Gastroesophageal sphincter (tissue), 4 donors: ENCODE measurements at regions not wholly inside any gene's neighbourhood (a gene's known extent, or its start where the extent isn't known, plus 50 kb on each side); places are given as distances from the start of the nearest gene placed in this dataset.

Experiments
- ATAC-seq: fragments of 150-250 bp; one replicate; pipeline ENCODE4 v1.9.1; 2016; ENCODE audit warnings: mild to moderate bottlenecking, moderate library complexity
- H3K27ac ChIP-seq, 4 donors: fragments of 200-600 bp; sonication (generic) in 3 of 4; 1 replicate in 3 of 4; 2 replicates in 1 of 4; pipeline ENCODE4 v1.5.1; 2016 to 2019
- H3K27me3 ChIP-seq: fragments of 200-600 bp; sonication (generic); one replicate; pipeline ENCODE4 v1.5.1; 2019
- H3K36me3 ChIP-seq, 2 donors: fragments of 200-600 bp; sonication (generic); one replicate each; pipeline ENCODE4 v1.5.1; 2019; ENCODE audit warnings: control low read depth in 1 of 2
- H3K4me1 ChIP-seq, 3 donors: fragments of 200-600 bp; sonication (generic); 1 replicate in 2 of 3; 2 replicates in 1 of 3; pipeline ENCODE4 v1.5.1; 2016 to 2019; ENCODE audit warnings: control low read depth in 2 of 3
- H3K4me3 ChIP-seq, 2 donors: fragments of 200-600 bp; sonication (generic); one replicate each; pipeline ENCODE4 v1.5.1; 2019; ENCODE audit warnings: mild to moderate bottlenecking in 1 of 2, moderate library complexity in 1 of 2
- H3K9me3 ChIP-seq, 3 donors: fragments of 200-600 bp; sonication (generic); one replicate each; pipeline ENCODE4 v1.5.1; 2017 to 2019; ENCODE audit warnings: control low read depth in 2 of 3
- EP300 ChIP-seq: sonication (generic); formaldehyde crosslinking; IDR thresholded peaks from one replicate; pipeline ENCODE4 v1.6.1; 2017; ENCODE audit warnings: antibody characterized with exemption, mild to moderate bottlenecking
- POLR2A ChIP-seq, 2 donors: fragments of 450-650 bp; IDR thresholded peaks; one replicate each; pipeline ENCODE4 v1.6.1; 2017; ENCODE audit warnings: antibody characterized with exemption in 2 of 2, mild to moderate bottlenecking in 2 of 2, moderate library complexity in 1 of 2
- POLR2AphosphoS5 ChIP-seq: sonication (generic); formaldehyde crosslinking; IDR thresholded peaks from one replicate; pipeline ENCODE4 v1.6.1; 2017; ENCODE audit warnings: antibody characterized with exemption
- WGBS, 2 donors: methylation state at CpG; one replicate each; pipeline ENCODE4 v1.1.5; 2018; ENCODE audit warnings: low coverage in 1 of 2; 5-methylcytosine and 5-hydroxymethylcytosine counted together
- TF ChIP-seq, protein P1 (sequence below), 4 experiments: fragments of 200-600 bp in 2 of 4; fragments of 450-650 bp in 2 of 4; sonication (generic) in 1 of 4; IDR thresholded peaks; one replicate each; pipeline ENCODE4 v1.5.1; 2017 to 2019; ENCODE audit warnings: antibody characterized with exemption in 4 of 4, mild to moderate bottlenecking in 2 of 4, moderate library complexity in 2 of 4

DNA sequence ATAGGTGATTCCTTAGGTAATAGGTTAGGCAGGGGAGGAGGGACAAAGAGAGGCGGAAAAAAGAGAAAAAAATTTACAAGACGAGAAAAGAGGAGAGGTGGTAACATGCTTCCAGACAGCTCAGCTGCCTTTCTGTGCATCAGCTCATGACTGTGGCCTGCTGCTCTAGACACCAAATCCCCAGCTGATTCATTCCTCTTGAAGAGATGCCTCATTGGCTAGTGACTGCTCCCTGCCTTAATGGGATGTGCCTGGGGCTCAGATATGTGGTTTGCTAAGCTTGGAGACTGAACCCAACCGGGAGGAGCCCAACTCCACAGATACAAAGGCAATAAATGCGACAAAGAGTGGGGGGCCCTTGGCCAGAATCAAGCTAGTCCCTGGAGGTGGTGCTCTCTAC is 105.9 kb upstream of the FAM20A start:
- ATAC-seq, result no peak
- no peak overlapping the region for H3K4me3 ChIP-seq
- 69 to 80% methylated on average over 1 to 4 of the region's 4 CpGs for WGBS, 2 donors

DNA sequence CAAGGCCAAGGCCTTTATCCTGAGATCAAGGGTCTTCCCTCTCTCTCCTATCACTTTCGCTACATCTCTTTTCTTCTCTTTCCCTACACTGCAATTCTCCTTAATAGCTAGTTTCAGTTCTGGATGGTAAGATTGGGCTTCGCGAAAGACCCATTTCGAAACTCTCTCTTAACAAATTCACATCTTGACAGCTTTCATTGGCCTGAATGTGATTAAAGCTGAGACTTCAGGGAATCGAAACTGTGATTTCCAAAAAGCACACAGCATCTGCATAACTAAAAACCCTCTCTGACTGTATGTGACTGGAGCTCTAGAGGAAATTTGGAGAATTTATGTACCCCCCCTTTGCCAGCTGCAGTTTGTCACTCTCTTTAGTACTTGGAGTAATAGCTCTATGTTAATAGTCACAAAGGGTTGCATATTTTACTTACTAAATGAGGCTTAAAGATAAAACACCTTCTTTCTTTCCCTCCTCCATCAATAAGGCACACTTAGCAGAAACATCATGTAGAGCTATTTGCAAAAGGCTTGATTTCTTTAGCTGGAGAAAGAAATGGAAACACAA is 105.3 kb upstream of the FAM20A start:
- peak overlapping the region in 1 of 4 donors; percentile 4 for H3K27ac ChIP-seq
- 75 to 84% methylated on average over 5 of the region's 5 CpGs for WGBS, 2 donors
- ATAC-seq, result no peak

More for the DNA sequence above, 105.9 kb upstream of the FAM20A start:
- TF ChIP-seq POLR2A (IDR thresholded peaks at IDR 0.05), result no peak
- TF ChIP-seq EP300, result no peak
- TF ChIP-seq, protein P1, sequence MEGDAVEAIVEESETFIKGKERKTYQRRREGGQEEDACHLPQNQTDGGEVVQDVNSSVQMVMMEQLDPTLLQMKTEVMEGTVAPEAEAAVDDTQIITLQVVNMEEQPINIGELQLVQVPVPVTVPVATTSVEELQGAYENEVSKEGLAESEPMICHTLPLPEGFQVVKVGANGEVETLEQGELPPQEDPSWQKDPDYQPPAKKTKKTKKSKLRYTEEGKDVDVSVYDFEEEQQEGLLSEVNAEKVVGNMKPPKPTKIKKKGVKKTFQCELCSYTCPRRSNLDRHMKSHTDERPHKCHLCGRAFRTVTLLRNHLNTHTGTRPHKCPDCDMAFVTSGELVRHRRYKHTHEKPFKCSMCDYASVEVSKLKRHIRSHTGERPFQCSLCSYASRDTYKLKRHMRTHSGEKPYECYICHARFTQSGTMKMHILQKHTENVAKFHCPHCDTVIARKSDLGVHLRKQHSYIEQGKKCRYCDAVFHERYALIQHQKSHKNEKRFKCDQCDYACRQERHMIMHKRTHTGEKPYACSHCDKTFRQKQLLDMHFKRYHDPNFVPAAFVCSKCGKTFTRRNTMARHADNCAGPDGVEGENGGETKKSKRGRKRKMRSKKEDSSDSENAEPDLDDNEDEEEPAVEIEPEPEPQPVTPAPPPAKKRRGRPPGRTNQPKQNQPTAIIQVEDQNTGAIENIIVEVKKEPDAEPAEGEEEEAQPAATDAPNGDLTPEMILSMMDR (IDR thresholded peaks at IDR 0.05), result no peak
- TF ChIP-seq POLR2AphosphoS5, result no peak
- Histone ChIP-seq H3K9me3 (no peaks in the 10 kb centered on the region), H3K27me3 (peaks cover 5% of the 10 kb centered on the region), H3K36me3 (no peaks in the 10 kb centered on the region), H3K27ac (peak overlapping the region in 1 of 4 donors; percentile 4), H3K4me1 (no peaks in the 10 kb centered on the region)

DNA sequence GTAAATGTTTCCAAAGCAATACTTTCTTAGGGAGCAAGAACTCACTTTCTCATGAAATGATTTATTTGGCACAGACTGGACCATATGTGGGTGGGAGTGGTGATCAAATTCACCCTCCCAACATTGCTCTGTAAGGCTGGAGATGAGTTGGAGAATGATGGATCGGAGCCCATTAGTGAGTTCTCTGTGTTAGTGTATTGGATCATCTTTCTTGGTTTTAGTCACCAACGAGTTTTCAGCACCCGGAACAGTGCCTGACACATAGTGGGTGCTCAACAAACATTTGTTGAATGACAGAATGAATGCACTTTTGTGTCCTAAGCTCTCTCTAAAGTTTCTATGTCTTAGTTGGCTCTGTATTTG is 104.5 kb upstream of the FAM20A start:
- Histone ChIP-seq H3K27ac (no peak overlapping the region), H3K9me3 (no peaks in the 10 kb centered on the region), H3K27me3 (peaks cover 5% of the 10 kb centered on the region), H3K36me3 (no peaks in the 10 kb centered on the region), H3K4me3 (no peak overlapping the region), H3K4me1 (no peaks in the 10 kb centered on the region)
- TF ChIP-seq POLR2A (IDR thresholded peaks at IDR 0.05) (no peak), POLR2AphosphoS5 (no peak), EP300 (no peak)
- TF ChIP-seq, protein P1 (IDR thresholded peaks at IDR 0.05), result no peak
- no peak for ATAC-seq
- WGBS, 2 donors, result 41 to 46% methylated on average over 2 to 3 of the region's 3 CpGs

More for the DNA sequence above, 105.3 kb upstream of the FAM20A start:
- TF ChIP-seq, protein P1 (IDR thresholded peaks at IDR 0.05), result no peak
- TF ChIP-seq EP300 (no peak), POLR2AphosphoS5 (no peak), POLR2A (IDR thresholded peaks at IDR 0.05) (no peak)
- Histone ChIP-seq H3K27me3 (peaks cover 5% of the 10 kb centered on the region), H3K4me1 (no peaks in the 10 kb centered on the region), H3K36me3 (no peaks in the 10 kb centered on the region), H3K4me3 (no peak overlapping the region), H3K9me3 (no peaks in the 10 kb centered on the region)

DNA sequence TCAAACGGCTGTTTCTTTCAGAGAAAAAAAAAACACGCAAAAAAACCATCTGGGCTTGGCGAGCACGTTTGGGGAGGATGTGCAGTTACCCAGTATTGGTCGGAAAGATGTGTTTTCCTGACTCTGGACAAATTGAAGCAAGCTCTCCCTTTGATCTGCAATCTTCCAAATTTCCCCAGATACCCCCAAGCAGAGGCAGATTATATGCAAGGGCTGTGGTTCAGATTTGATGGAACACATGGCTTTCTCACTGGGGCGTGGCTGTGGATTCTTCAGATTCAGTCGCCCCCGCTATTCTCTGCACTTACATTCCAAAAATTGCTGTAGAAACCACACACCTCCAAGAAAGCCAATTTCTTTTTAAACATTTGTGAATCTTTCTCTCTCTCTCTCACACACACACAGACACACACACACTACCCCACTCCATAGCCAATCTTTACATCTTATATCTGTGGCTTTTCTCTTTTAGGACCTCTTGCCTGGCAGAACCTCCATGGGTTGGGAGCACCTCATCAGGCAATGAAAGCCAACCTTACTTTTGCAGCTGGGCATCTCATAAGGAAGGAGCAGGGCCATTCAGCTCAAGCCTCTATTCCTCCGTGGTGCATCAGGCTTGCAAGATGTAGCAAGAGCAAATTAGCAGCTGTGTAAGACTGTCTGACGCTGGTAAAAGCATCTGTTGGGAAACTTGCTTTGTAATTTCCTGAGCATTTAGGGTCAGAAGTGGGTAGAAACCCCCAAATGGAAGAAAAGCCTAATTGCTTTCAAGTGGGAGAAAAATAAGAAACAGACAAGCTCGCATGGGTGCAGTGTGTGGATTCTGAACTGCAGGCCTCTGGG is 103.9 kb upstream of the FAM20A start:
- no peak overlapping the region for H3K27ac ChIP-seq
- no peaks in the 10 kb centered on the region for H3K36me3 ChIP-seq
- H3K4me3 ChIP-seq, result no peak overlapping the region
- H3K4me1 ChIP-seq, result no peaks in the 10 kb centered on the region
- no peaks in the 10 kb centered on the region for H3K9me3 ChIP-seq
- peaks cover 5% of the 10 kb centered on the region for H3K27me3 ChIP-seq
- 66 to 72% methylated on average over 10 to 11 of the region's 11 CpGs for WGBS, 2 donors
- peak; percentile 63 for ATAC-seq
- no peak for TF ChIP-seq EP300
- TF ChIP-seq, protein P1 (IDR thresholded peaks at IDR 0.05), result no peak
- TF ChIP-seq POLR2A (IDR thresholded peaks at IDR 0.05), result no peak
- no peak for TF ChIP-seq POLR2AphosphoS5

DNA sequence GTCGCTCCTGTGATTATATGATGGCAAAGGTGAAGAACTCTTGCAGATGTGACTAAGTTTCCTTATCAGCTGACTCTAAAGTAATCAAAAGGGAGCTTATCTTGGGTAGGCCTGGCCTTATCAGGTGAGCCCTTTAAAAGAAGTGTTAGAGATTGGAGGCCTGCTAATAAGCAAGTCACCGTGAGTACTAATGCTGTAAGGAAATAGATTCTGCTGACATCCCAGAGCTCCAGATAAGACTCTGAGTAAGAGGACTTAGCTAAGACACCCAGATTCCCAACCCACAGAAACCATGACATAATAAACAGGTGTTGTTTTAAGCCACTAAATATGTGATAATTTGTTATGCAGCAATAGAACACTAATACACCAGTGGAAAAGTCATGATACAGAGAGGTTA is 99.9 kb upstream of the FAM20A start:
- Histone ChIP-seq H3K9me3 (no peaks in the 10 kb centered on the region), H3K27me3 (peaks cover 5% of the 10 kb centered on the region), H3K27ac (no peak overlapping the region), H3K4me3 (no peak overlapping the region), H3K4me1 (peaks cover 0 to 7% (median 0%) of the 10 kb centered on the region in 3 donors), H3K36me3 (no peaks in the 10 kb centered on the region)
- TF ChIP-seq POLR2A (IDR thresholded peaks at IDR 0.05) (no peak), POLR2AphosphoS5 (no peak), EP300 (no peak)
- TF ChIP-seq, protein P1 (IDR thresholded peaks at IDR 0.05), result no peak
- ATAC-seq, result no peak
- 60% methylated on average over 1 of the region's 2 CpGs for WGBS, 2 donors
